HG03045 (cell line): ENCODE measurements at regions not wholly inside any gene's neighbourhood (a gene's known extent, or its start where the extent isn't known, plus 50 kb on each side); places are given as distances from the start of the nearest gene placed in this dataset.
"Not testable (repeated sequence)": the region's sequence is repeated elsewhere in the genome, so short reads cannot be mapped to it uniquely, and the experiment has no call there.

Experiments
- ATAC-seq: cut with Tn5 transposase; IDR thresholded peaks from one replicate; pipeline ENCODE4 v1.9.1; 2021; ENCODE audit warnings: mild to moderate bottlenecking, moderate library complexity; ENCODE audit not compliant: unreplicated experiment

GRCh38 chr2:7420530-7420929 lies 503.3 kb downstream of the RNF144A start:
- ATAC-seq: no peak

- ATAC-seq: no peak
Observed at GRCh38 chr2:7424481-7424880, 507.3 kb downstream of the RNF144A start.

GRCh38 chr2:7427293-7428060 lies 510.3 kb downstream of the RNF144A start:
- no peak for ATAC-seq

GRCh38 chr2:7428454-7429204 lies 511.4 kb downstream of the RNF144A start:
- ATAC-seq: no peak

GRCh38 chr2:7429733-7430132 lies 512.5 kb downstream of the RNF144A start:
- ATAC-seq: no peak

GRCh38 chr2:7430421-7430868 lies 513.2 kb downstream of the RNF144A start:
- no peak for ATAC-seq

- ATAC-seq: no peak
Observed at GRCh38 chr2:7430869-7431641, 513.8 kb downstream of the RNF144A start.

GRCh38 chr2:7432436-7432835 lies 515.2 kb downstream of the RNF144A start:
- ATAC-seq: no peak

- ATAC-seq: no peak
Observed at GRCh38 chr2:7436096-7436906, 519.1 kb downstream of the RNF144A start.

GRCh38 chr2:7437141-7437540 lies 519.9 kb downstream of the RNF144A start:
- no peak for ATAC-seq

- no peak for ATAC-seq
Observed at GRCh38 chr2:7437716-7438632, 520.8 kb downstream of the RNF144A start.

- no peak for ATAC-seq
Observed at GRCh38 chr2:7438855-7439254, 521.6 kb downstream of the RNF144A start.

GRCh38 chr2:7440977-7441376 lies 523.8 kb downstream of the RNF144A start:
- no peak for ATAC-seq

- not testable (repeated sequence) for ATAC-seq
Observed at GRCh38 chr2:7441841-7442240, 524.6 kb downstream of the RNF144A start.

- no peak for ATAC-seq
Observed at GRCh38 chr2:7444626-7445025, 527.4 kb downstream of the RNF144A start.

- no peak for ATAC-seq
Observed at GRCh38 chr2:7448578-7449264, 531.5 kb downstream of the RNF144A start.

- ATAC-seq: no peak
Observed at GRCh38 chr2:7449298-7449697, 532.1 kb downstream of the RNF144A start.

GRCh38 chr2:7450188-7450832 lies 533.1 kb downstream of the RNF144A start:
- ATAC-seq: no peak

- no peak for ATAC-seq
Observed at GRCh38 chr2:7450833-7451190, 533.6 kb downstream of the RNF144A start.
